Loucy (cell line): ENCODE measurements at regions not wholly inside any gene's neighbourhood (a gene's known extent, or its start where the extent isn't known, plus 50 kb on each side); places are given as distances from the start of the nearest gene placed in this dataset.

Experiments
- H2AFZ ChIP-seq: fragments of 200-600 bp; sonication (generic); 2 replicates; pipeline ENCODE4 v1.6.0; 2016; ENCODE audit warnings: antibody characterized with exemption, mild to moderate bottlenecking, low read length, moderate library complexity
- H3F3A ChIP-seq: fragments of 200-600 bp; 2 replicates; pipeline ENCODE4 v1.6.0; 2016; ENCODE audit warnings: antibody characterized with exemption, low read depth, mild to moderate bottlenecking
- H3K27me3 ChIP-seq: fragments of 200-600 bp; sonication (generic); 2 replicates; pipeline ENCODE4 v1.6.1; 2014; ENCODE audit warnings: low read length, mild to moderate bottlenecking; ENCODE audit not compliant: insufficient read depth, poor library complexity, severe bottlenecking
- H3K36me3 ChIP-seq: fragments of 200-600 bp; sonication (generic); 2 replicates; pipeline ENCODE4 v1.6.1; 2016; ENCODE audit warnings: low read length; ENCODE audit not compliant: insufficient read depth
- H3K4me1 ChIP-seq: fragments of 200-600 bp; sonication (generic); 2 replicates; pipeline ENCODE4 v1.5.1; 2014; ENCODE audit warnings: low read length, mild to moderate bottlenecking; ENCODE audit not compliant: insufficient read depth, poor library complexity, severe bottlenecking
- H3K4me2 ChIP-seq: fragments of 200-600 bp; sonication (generic); 2 replicates; pipeline ENCODE4 v1.6.0; 2014; ENCODE audit warnings: antibody characterized with exemption, low read length, low read depth, mild to moderate bottlenecking; ENCODE audit not compliant: poor library complexity, severe bottlenecking
- H3K4me3 ChIP-seq: fragments of 200-600 bp; sonication (generic); 2 replicates; pipeline ENCODE4 v1.5.1; 2014; ENCODE audit warnings: low read length, mild to moderate bottlenecking, mixed read lengths; ENCODE audit not compliant: poor library complexity, severe bottlenecking
- H3K79me2 ChIP-seq: fragments of 200-600 bp; sonication (generic); 2 replicates; pipeline ENCODE4 v1.6.1; 2014; ENCODE audit warnings: low read length; ENCODE audit not compliant: insufficient read depth
- H3K9ac ChIP-seq: fragments of 200-600 bp; sonication (generic); 2 replicates; pipeline ENCODE4 v1.6.0; 2014; ENCODE audit warnings: mild to moderate bottlenecking, low read depth, low read length, moderate library complexity; ENCODE audit not compliant: poor library complexity, severe bottlenecking
- H3K9me2 ChIP-seq: fragments of 200-600 bp; sonication (generic); replicated peaks from 2 replicates; pipeline ENCODE4 v1.6.1; 2016; ENCODE audit warnings: low read depth, low read length, mixed read lengths
- H3K9me3 ChIP-seq: fragments of 200-600 bp; sonication (generic); 2 replicates; pipeline ENCODE4 v1.6.1; 2014; ENCODE audit warnings: mild to moderate bottlenecking, antibody characterized with exemption, low read length, low read depth; ENCODE audit not compliant: insufficient read depth
- H4K20me1 ChIP-seq: fragments of 200-600 bp; sonication (generic); 2 replicates; pipeline ENCODE4 v1.6.0; 2014; ENCODE audit warnings: antibody characterized with exemption, low read length, mild to moderate bottlenecking; ENCODE audit not compliant: insufficient read depth, poor library complexity, severe bottlenecking
- CTCF ChIP-seq: fragments of 200-600 bp; sonication (generic); conservative IDR thresholded peaks from 2 replicates; pipeline ENCODE4 v1.5.1; 2014; ENCODE audit warnings: mild to moderate bottlenecking, antibody characterized with exemption, low read length
- EZH2phosphoT487 ChIP-seq: fragments of 200-600 bp; IDR thresholded peaks from 2 replicates; pipeline ENCODE4 v1.6.1; 2018; ENCODE audit warnings: antibody characterized with exemption, mild to moderate bottlenecking, moderate library complexity, borderline replicate concordance

- H4K20me1 ChIP-seq: no peaks in the 10 kb centered on the region
Observed at GRCh38 chr11:91178366-91178765, 955.5 kb upstream of the CHORDC1 start.

GRCh38 chr11:91174734-91175133 is 951.9 kb upstream of the CHORDC1 start:
- no peaks in the 10 kb centered on the region for H3K36me3 ChIP-seq
- H3K4me3 ChIP-seq: no peak overlapping the region
- H3K4me1 ChIP-seq: no peaks in the 10 kb centered on the region
- H3K27me3 ChIP-seq: no peaks in the 10 kb centered on the region
- H3K79me2 ChIP-seq: no peaks in the 10 kb centered on the region
- no peak overlapping the region for H2AFZ ChIP-seq
- TF ChIP-seq EZH2phosphoT487 (no peak), CTCF (no peak)
- 0 out of 2 replicates have a peak, but pooled peaks cover under 1% of the 10 kb centered on the region for H3K9me2 ChIP-seq
- H3F3A ChIP-seq: no peaks in the 10 kb centered on the region
- H3K9me3 ChIP-seq: no peaks in the 10 kb centered on the region
- H4K20me1 ChIP-seq: no peaks in the 10 kb centered on the region
- H3K4me2 ChIP-seq: no peak overlapping the region
- H3K9ac ChIP-seq: no peak overlapping the region

More at GRCh38 chr11:91178366-91178765, 955.5 kb upstream of the CHORDC1 start:
- H3K79me2 ChIP-seq: no peaks in the 10 kb centered on the region
- H3F3A ChIP-seq: no peaks in the 10 kb centered on the region
- H3K9me3 ChIP-seq: no peaks in the 10 kb centered on the region
- no peak overlapping the region for H3K4me3 ChIP-seq
- no peaks in the 10 kb centered on the region for H3K27me3 ChIP-seq
- no peak overlapping the region for H3K4me2 ChIP-seq
- no peak overlapping the region for H3K9ac ChIP-seq
- TF ChIP-seq CTCF (no peak), EZH2phosphoT487 (no peak)
- H3K9me2 ChIP-seq: 0 out of 2 replicates have a peak, but pooled peaks cover 4% of the 10 kb centered on the region
- no peak overlapping the region for H2AFZ ChIP-seq
- H3K4me1 ChIP-seq: no peaks in the 10 kb centered on the region
- H3K36me3 ChIP-seq: no peaks in the 10 kb centered on the region

GRCh38 chr11:91174193-91174592 is 951.3 kb upstream of the CHORDC1 start:
- H3K9me3 ChIP-seq: no peaks in the 10 kb centered on the region
- H3K9ac ChIP-seq: no peak overlapping the region
- no peaks in the 10 kb centered on the region for H3K4me1 ChIP-seq
- no peaks in the 10 kb centered on the region for H3K9me2 ChIP-seq
- H3K4me3 ChIP-seq: no peak overlapping the region
- H3K27me3 ChIP-seq: no peaks in the 10 kb centered on the region
- no peak overlapping the region for H3K4me2 ChIP-seq
- H3F3A ChIP-seq: no peaks in the 10 kb centered on the region
- H2AFZ ChIP-seq: no peak overlapping the region
- no peaks in the 10 kb centered on the region for H3K79me2 ChIP-seq
- H4K20me1 ChIP-seq: no peaks in the 10 kb centered on the region
- no peaks in the 10 kb centered on the region for H3K36me3 ChIP-seq
- TF ChIP-seq EZH2phosphoT487 (no peak), CTCF (no peak)
